IPS-15b (cell line): ENCODE measurements at regions not wholly inside any gene's neighbourhood (a gene's known extent, or its start where the extent isn't known, plus 50 kb on each side); places are given as distances from the start of the nearest gene placed in this dataset.

Experiments used
- H3K27me3 ChIP-seq: one replicate; pipeline ENCODE4 v1.6.1; 2013; ENCODE audit warnings: low read length; ENCODE audit not compliant: control insufficient read depth, insufficient read depth
- H3K36me3 ChIP-seq: one replicate; pipeline ENCODE4 v1.6.1; 2013; ENCODE audit warnings: low read length; ENCODE audit not compliant: control insufficient read depth, insufficient read depth
- H3K4me1 ChIP-seq: one replicate; pipeline ENCODE4 v1.6.1; 2013; ENCODE audit warnings: mild to moderate bottlenecking, low read length; ENCODE audit not compliant: control insufficient read depth, insufficient read depth
- H3K4me3 ChIP-seq: one replicate; pipeline ENCODE4 v1.5.1; 2013; ENCODE audit warnings: low read depth, low read length
- H3K9ac ChIP-seq: one replicate; pipeline ENCODE4 v1.6.1; 2013; ENCODE audit warnings: low read depth, mild to moderate bottlenecking, low read length
- H3K9me3 ChIP-seq: one replicate; pipeline ENCODE4 v1.6.1; 2013; ENCODE audit warnings: mild to moderate bottlenecking, low read length; ENCODE audit not compliant: control insufficient read depth, insufficient read depth

DNA sequence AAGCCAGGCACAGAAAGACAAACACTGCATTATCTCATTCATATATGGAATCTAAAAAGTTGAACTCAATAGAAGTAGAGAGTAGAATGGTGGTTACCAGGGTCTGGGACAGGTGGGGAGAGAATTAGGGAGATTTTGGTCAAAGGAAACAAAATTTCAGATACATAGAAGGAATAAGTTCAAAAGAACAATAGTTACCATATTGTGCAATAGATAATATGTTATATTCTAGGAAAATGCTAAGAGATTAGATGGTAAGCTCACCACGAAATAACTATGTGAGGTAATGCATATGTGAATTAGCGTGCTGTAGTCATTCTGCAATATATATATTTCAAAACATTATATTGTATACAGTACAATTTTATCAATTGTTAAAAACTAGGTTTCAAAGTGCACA is 442.5 kb downstream of the KCNH5 start:
- no peaks in the 10 kb centered on the region for H3K4me1 ChIP-seq
- H3K27me3 ChIP-seq, result no peaks in the 10 kb centered on the region
- no peaks in the 10 kb centered on the region for H3K9me3 ChIP-seq
- no peak overlapping the region for H3K9ac ChIP-seq
- no peaks in the 10 kb centered on the region for H3K36me3 ChIP-seq
- no peak overlapping the region for H3K4me3 ChIP-seq

GRCh38 chr14:62604524-62604923 is 440.7 kb downstream of the KCNH5 start:
- H3K4me3 ChIP-seq, result no peak overlapping the region
- H3K36me3 ChIP-seq, result no peaks in the 10 kb centered on the region
- H3K9ac ChIP-seq, result no peak overlapping the region
- no peaks in the 10 kb centered on the region for H3K27me3 ChIP-seq
- no peaks in the 10 kb centered on the region for H3K9me3 ChIP-seq
- no peaks in the 10 kb centered on the region for H3K4me1 ChIP-seq

DNA sequence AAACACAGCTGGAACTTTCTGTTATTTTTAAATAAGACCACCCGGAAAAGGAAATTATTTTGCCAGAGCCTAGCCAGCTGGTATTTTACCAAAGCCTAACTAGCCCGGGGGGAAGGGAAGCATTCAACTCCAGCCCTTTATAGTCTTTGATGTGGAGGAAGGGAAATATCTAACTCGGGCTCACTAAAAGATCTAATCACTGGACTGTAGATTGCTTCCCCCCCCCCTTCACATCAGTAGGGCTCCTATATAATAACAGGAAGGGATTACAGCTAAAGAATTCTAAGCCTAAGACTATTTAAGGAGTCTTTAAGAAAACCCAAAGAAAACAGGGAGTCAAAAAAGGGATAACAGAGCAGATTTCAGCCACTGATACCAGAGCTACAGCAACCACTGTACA is 431.1 kb downstream of the KCNH5 start:
- no peaks in the 10 kb centered on the region for H3K9me3 ChIP-seq
- H3K4me3 ChIP-seq, result no peak overlapping the region
- H3K36me3 ChIP-seq, result no peaks in the 10 kb centered on the region
- no peaks in the 10 kb centered on the region for H3K27me3 ChIP-seq
- no peaks in the 10 kb centered on the region for H3K4me1 ChIP-seq
- H3K9ac ChIP-seq, result no peak overlapping the region

- no peaks in the 10 kb centered on the region for H3K27me3 ChIP-seq
- H3K36me3 ChIP-seq, result no peaks in the 10 kb centered on the region
- no peak overlapping the region for H3K9ac ChIP-seq
- no peak overlapping the region for H3K4me3 ChIP-seq
- H3K4me1 ChIP-seq, result no peaks in the 10 kb centered on the region
- H3K9me3 ChIP-seq, result no peaks in the 10 kb centered on the region
Measured at GRCh38 chr14:62616668-62617067, 428.6 kb downstream of the KCNH5 start.

GRCh38 chr14:62626416-62626815 is 418.8 kb downstream of the KCNH5 start:
- no peaks in the 10 kb centered on the region for H3K27me3 ChIP-seq
- no peak overlapping the region for H3K9ac ChIP-seq
- H3K36me3 ChIP-seq, result no peaks in the 10 kb centered on the region
- H3K4me3 ChIP-seq, result no peak overlapping the region
- no peaks in the 10 kb centered on the region for H3K4me1 ChIP-seq
- no peaks in the 10 kb centered on the region for H3K9me3 ChIP-seq

GRCh38 chr14:62629176-62629725 is 416.0 kb downstream of the KCNH5 start:
- Histone ChIP-seq H3K36me3 (no peaks in the 10 kb centered on the region), H3K9ac (no peak overlapping the region), H3K4me3 (no peak overlapping the region), H3K27me3 (no peaks in the 10 kb centered on the region), H3K4me1 (no peaks in the 10 kb centered on the region), H3K9me3 (no peaks in the 10 kb centered on the region)

DNA sequence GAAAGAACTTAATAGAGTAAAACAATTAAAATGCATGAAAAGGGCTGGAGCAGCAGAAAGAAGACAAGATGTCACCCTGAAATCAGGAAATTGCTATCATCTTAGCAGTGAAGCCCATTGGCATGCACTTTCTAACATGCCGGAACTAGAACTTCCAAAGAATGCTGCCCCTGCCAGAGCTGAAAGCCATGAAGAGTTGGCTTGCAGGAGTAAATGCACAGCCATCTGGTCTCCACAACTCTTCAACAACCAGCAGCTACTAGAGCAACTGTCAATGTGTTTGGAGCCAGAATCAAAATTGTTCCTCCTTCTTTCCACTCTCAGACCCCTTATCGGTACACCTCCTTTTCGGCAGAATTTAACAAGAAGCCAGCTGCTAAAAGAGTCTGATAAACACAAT is 414.1 kb downstream of the KCNH5 start:
- H3K27me3 ChIP-seq, result no peaks in the 10 kb centered on the region
- no peak overlapping the region for H3K4me3 ChIP-seq
- H3K9ac ChIP-seq, result no peak overlapping the region
- no peaks in the 10 kb centered on the region for H3K4me1 ChIP-seq
- H3K36me3 ChIP-seq, result no peaks in the 10 kb centered on the region
- no peaks in the 10 kb centered on the region for H3K9me3 ChIP-seq

DNA sequence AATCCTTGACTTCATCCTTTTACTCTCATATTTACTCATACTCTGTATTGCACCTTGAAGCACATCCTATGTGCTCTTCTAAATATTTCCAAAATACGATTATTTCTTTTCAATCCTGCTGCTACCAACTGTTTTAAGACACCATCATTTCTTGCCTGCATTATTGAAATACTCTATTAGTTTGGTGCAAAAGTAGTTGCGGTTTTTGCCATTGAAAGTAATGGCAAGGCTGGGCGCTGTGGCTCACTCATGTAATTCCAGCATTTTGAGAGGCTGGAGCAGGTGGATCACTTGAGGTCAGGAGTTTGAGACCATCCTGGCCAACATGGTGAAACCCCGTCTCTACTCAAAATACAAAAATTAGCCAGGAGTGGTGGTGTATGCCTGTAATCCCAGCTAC is 412.5 kb downstream of the KCNH5 start:
- H3K9me3 ChIP-seq, result no peaks in the 10 kb centered on the region
- H3K9ac ChIP-seq, result no peak overlapping the region
- H3K36me3 ChIP-seq, result no peaks in the 10 kb centered on the region
- no peaks in the 10 kb centered on the region for H3K27me3 ChIP-seq
- no peaks in the 10 kb centered on the region for H3K4me1 ChIP-seq
- no peak overlapping the region for H3K4me3 ChIP-seq

DNA sequence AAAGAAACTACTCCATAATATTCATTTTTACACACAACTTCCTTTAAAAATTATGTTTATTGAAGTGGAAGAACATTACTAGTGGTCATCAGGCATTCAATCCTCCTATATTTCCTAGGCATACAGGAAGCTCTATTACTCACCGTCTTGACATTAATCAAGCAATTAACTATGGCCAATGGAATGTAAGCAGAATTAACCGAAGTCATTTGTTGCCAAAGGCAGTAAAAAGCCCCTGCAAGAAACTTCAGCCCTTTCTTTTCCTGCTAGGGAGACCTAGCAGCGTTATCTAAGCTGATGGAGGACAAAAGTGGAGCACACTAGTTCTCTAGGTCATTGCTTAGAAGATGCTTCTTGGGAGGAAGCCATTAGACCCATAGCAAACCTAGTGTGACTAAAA is 399.6 kb downstream of the KCNH5 start:
- Histone ChIP-seq H3K9me3 (no peaks in the 10 kb centered on the region), H3K27me3 (no peaks in the 10 kb centered on the region), H3K36me3 (no peaks in the 10 kb centered on the region), H3K9ac (no peak overlapping the region), H3K4me3 (no peak overlapping the region), H3K4me1 (no peaks in the 10 kb centered on the region)
